ENCODE measurements at regions not wholly inside any gene's neighbourhood (a gene's known extent, or its start where the extent isn't known, plus 50 kb on each side); places are given as distances from the start of the nearest gene placed in this dataset.

DNA sequence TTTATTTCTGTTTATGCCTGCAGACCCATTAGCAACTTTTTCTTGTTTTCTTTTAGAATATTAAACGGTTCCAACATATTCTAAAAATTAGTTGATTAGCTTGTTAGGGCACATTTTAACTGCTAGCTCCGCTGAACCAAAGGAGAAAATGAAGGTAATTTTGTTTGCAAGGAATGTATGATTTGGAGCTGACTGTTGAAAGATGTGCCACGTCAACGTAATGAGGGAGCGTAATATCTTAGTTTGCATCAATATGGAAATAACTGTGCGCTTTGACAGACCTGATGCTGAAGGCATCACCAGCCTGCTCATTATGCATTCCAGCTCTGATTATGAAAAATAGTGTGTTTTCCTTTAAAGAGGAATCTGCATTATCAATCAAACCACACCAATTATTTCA is 102.0 kb upstream of the CTBP2 start:
- Histone ChIP-seq H3K27ac (no peak overlapping the region), H3K4me3 (no peak overlapping the region), H3K27me3 (no peaks in the 10 kb centered on the region), H3K36me3 (replicated peaks in 1 of 2; ENCODE audit: insufficient read depth in 1 of 2, low read depth in 2 of 2) (no peaks in the 10 kb centered on the region), H3K9me3 (no peaks in the 10 kb centered on the region), H3K4me1 (no peaks in the 10 kb centered on the region)
- WGBS, 2 donors = 74 to 79% methylated on average over 6 of the region's 6 CpGs
- intact Hi-C loops (cut with DNase I) = no loop called here
- ATAC-seq (no peak), DNase-seq (no peak)
- TF ChIP-seq, protein P1, sequence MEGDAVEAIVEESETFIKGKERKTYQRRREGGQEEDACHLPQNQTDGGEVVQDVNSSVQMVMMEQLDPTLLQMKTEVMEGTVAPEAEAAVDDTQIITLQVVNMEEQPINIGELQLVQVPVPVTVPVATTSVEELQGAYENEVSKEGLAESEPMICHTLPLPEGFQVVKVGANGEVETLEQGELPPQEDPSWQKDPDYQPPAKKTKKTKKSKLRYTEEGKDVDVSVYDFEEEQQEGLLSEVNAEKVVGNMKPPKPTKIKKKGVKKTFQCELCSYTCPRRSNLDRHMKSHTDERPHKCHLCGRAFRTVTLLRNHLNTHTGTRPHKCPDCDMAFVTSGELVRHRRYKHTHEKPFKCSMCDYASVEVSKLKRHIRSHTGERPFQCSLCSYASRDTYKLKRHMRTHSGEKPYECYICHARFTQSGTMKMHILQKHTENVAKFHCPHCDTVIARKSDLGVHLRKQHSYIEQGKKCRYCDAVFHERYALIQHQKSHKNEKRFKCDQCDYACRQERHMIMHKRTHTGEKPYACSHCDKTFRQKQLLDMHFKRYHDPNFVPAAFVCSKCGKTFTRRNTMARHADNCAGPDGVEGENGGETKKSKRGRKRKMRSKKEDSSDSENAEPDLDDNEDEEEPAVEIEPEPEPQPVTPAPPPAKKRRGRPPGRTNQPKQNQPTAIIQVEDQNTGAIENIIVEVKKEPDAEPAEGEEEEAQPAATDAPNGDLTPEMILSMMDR (IDR thresholded peaks at IDR 0.05) = no peak
- TF ChIP-seq POLR2A (IDR thresholded peaks at IDR 0.05) = no peak

DNA sequence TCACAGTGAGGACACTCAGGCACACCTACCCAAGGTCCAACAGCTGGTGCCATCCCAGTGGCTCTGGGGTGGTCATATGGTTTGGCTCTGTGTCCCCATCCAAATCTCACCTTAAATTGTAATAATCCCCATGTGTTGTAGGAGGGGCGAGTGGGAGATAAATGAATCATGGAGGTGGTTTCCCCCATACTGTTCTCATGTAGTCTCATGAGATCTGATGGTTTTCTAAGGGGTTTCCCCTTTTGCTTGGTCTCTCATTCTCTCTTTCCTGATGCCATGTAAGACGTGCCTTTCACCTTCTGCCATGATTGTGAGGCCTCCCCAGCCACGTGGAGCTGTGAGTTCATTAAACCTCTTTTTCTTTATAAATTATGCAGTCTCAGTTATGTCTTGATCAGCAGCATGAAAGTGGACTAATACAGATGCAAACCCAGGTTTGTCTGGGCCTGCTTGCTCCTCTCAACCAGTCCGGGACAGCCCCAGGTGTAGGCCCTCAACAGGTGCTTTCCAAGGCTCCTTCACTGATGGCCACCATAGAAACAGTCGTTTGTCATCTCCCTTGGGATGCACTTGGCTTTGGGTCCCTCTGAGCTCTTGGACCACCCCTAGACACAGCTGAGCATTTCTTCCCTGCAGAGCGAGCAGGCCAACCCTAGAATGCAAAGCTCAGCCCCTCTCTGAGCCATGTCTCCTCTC is 101.3 kb upstream of the CTBP2 start:
- 85 to 87% methylated on average over 6 of the region's 6 CpGs for WGBS, 2 donors
- no peaks in the 10 kb centered on the region for H3K4me1 ChIP-seq
- no peak for TF ChIP-seq POLR2A (IDR thresholded peaks at IDR 0.05)
- TF ChIP-seq, protein P1 (IDR thresholded peaks at IDR 0.05) = no peak
- H3K36me3 ChIP-seq (replicated peaks in 1 of 2; ENCODE audit: insufficient read depth in 1 of 2, low read depth in 2 of 2) = no peaks in the 10 kb centered on the region
- H3K4me3 ChIP-seq = no peak overlapping the region
- ATAC-seq (no peak), DNase-seq (no peak)
- no peak overlapping the region for H3K27ac ChIP-seq
- intact Hi-C loops (cut with DNase I) = no loop called here
- H3K9me3 ChIP-seq = no peaks in the 10 kb centered on the region
- H3K27me3 ChIP-seq = no peaks in the 10 kb centered on the region

DNA sequence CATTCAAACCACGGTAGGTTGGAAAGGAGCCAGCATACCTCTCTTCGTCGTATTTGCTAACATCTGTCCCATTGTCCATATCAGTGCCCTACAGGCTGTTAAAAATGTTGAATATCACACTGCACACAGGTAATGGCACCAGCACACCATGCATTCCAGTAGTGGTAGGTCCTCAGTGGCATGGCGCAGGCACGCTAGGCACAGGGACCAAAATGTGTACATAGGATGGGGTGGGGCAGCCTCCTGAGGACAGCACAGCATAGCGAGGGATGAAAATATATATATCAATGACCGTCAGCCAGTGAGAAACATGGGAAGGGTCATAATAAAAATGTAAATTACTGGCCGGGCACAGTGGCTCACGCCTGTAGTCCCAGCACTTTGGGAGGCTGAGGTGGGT is 99.9 kb upstream of the CTBP2 start:
- H3K27me3 ChIP-seq = no peaks in the 10 kb centered on the region
- TF ChIP-seq, protein P1 (IDR thresholded peaks at IDR 0.05) = no peak
- no peak for TF ChIP-seq POLR2A (IDR thresholded peaks at IDR 0.05)
- H3K36me3 ChIP-seq (replicated peaks in 1 of 2; ENCODE audit: insufficient read depth in 1 of 2, low read depth in 2 of 2) = no peaks in the 10 kb centered on the region
- H3K27ac ChIP-seq = no peak overlapping the region
- no peaks in the 10 kb centered on the region for H3K9me3 ChIP-seq
- no peaks in the 10 kb centered on the region for H3K4me1 ChIP-seq
- intact Hi-C loops (cut with DNase I) = no loop called here
- WGBS, 2 donors = 82 to 86% methylated on average over 9 of the region's 9 CpGs
- no peak for ATAC-seq
- no peak overlapping the region for H3K4me3 ChIP-seq
- DNase-seq = no peak

DNA sequence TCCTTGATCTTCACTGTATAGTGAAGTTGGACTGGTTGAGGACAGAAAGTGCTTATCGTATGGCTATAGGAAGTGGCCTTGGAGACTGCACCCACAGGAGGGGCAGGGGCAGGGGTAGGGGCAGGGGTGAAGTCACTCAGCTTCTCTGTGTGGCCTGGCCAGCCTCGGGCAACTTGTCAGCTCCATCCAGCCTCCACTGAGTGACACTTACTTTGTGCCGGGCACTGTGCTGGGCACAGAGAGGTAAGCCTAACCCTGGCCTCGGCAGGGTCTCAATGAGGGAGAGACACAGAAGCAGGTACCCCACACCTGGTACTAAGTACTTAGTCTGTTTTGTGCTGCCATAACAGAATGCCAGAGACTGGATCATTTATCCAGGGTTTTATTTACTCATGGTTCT is 99.3 kb upstream of the CTBP2 start:
- no peaks in the 10 kb centered on the region for H3K27me3 ChIP-seq
- H3K4me1 ChIP-seq = no peaks in the 10 kb centered on the region
- H3K27ac ChIP-seq = no peak overlapping the region
- H3K4me3 ChIP-seq = no peak overlapping the region
- WGBS, 2 donors = 82 to 83% methylated on average over 1 to 4 of the region's 4 CpGs
- no peaks in the 10 kb centered on the region for H3K36me3 ChIP-seq (replicated peaks in 1 of 2; ENCODE audit: insufficient read depth in 1 of 2, low read depth in 2 of 2)
- ATAC-seq (no peak), DNase-seq (no peak)
- TF ChIP-seq, protein P1 (IDR thresholded peaks at IDR 0.05) = no peak
- TF ChIP-seq POLR2A (IDR thresholded peaks at IDR 0.05) = no peak
- intact Hi-C loops (cut with DNase I) = no loop called here
- no peaks in the 10 kb centered on the region for H3K9me3 ChIP-seq

DNA sequence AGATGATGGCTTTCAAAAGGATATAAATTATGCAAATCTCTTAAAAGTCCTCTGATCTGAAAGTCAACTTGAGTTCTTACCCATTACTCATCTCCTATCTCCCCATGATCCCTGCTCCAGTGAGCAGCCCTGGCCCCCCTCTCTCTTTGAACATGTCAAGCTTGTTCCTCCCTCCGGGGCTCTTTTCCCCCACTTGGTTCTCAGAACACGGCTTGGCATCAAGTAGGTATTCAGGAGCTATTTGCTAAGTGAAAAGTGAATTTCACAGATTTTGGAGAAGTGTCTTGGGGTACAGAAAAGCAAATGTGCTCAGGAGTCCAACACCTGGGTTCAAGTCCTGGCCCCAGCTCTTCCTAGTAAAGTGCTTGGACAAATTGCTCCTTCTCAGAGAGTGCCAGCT is 98.3 kb upstream of the CTBP2 start:
- no peak overlapping the region for H3K27ac ChIP-seq
- H3K36me3 ChIP-seq (replicated peaks in 1 of 2; ENCODE audit: insufficient read depth in 1 of 2, low read depth in 2 of 2) = no peaks in the 10 kb centered on the region
- no peaks in the 10 kb centered on the region for H3K9me3 ChIP-seq
- no peak overlapping the region for H3K4me3 ChIP-seq
- WGBS, 2 donors = 74 to 81% methylated on average over 2 of the region's 2 CpGs
- DNase-seq (no peak), ATAC-seq (no peak)
- H3K27me3 ChIP-seq = no peaks in the 10 kb centered on the region
- intact Hi-C loops (cut with DNase I) = no loop called here
- H3K4me1 ChIP-seq = no peaks in the 10 kb centered on the region
- TF ChIP-seq, protein P1 (IDR thresholded peaks at IDR 0.05) = no peak
- no peak for TF ChIP-seq POLR2A (IDR thresholded peaks at IDR 0.05)
